Esophagus muscularis mucosa (tissue), 4 donors: ENCODE measurements at regions not wholly inside any gene's neighbourhood (a gene's known extent, or its start where the extent isn't known, plus 50 kb on each side); places are given as distances from the start of the nearest gene placed in this dataset.

Source experiments
- CTCF ChIP-seq, 3 experiments: fragments of 200-600 bp in 2 of 3; fragments of 450-650 bp in 1 of 3; sonication (generic) in 2 of 3; IDR thresholded peaks; one replicate each; pipeline ENCODE4 v1.5.1; 2017 to 2019; ENCODE audit warnings: antibody characterized with exemption in 3 of 3, mild to moderate bottlenecking in 2 of 3, moderate library complexity in 1 of 3
- EP300 ChIP-seq: sonication (generic); formaldehyde crosslinking; IDR thresholded peaks from one replicate; pipeline ENCODE4 v1.6.1; 2017; ENCODE audit warnings: antibody characterized with exemption
- POLR2A ChIP-seq: fragments of 450-650 bp; IDR thresholded peaks from one replicate; pipeline ENCODE4 v1.6.1; 2017; ENCODE audit warnings: antibody characterized with exemption, moderate library complexity, mild to moderate bottlenecking, low read depth
- POLR2AphosphoS5 ChIP-seq, 2 donors: sonication (generic); formaldehyde crosslinking; IDR thresholded peaks; one replicate each; pipeline ENCODE4 v1.6.1; 2017; ENCODE audit warnings: antibody characterized with exemption in 2 of 2

- TF ChIP-seq POLR2A (no peak), CTCF (IDR thresholded peaks at IDR 0.05) (no peak), EP300 (no peak), POLR2AphosphoS5 (IDR thresholded peaks at IDR 0.05) (no peak)
Observed at GRCh38 chr7:47145982-47146381, 435.9 kb downstream of the TNS3 start.
